IgD-negative memory B cell (primary cell): ENCODE measurements at regions not wholly inside any gene's neighbourhood (a gene's known extent, or its start where the extent isn't known, plus 50 kb on each side); places are given as distances from the start of the nearest gene placed in this dataset.

ENCODE experiments used
- H3K27ac Mint-ChIP-seq, 3 donors: one replicate each; pipeline ENCODE4 v1.8.0; 2020 to 2022; ENCODE audit warnings: mild to moderate bottlenecking in 3 of 3, mixed read lengths in 3 of 3, moderate library complexity in 1 of 3
- H3K27me3 Mint-ChIP-seq: one replicate; pipeline ENCODE4 v1.8.0; 2021; ENCODE audit warnings: mixed read lengths
- H3K36me3 Mint-ChIP-seq: one replicate; pipeline ENCODE4 v1.8.0; 2020; ENCODE audit warnings: mild to moderate bottlenecking, mixed read lengths
- H3K4me1 Mint-ChIP-seq, 3 donors: one replicate each; pipeline ENCODE4 v1.8.0; 2020 to 2022; ENCODE audit warnings: mixed read lengths in 3 of 3, mild to moderate bottlenecking in 1 of 3
- H3K4me3 Mint-ChIP-seq, 4 donors: one replicate each; pipeline ENCODE4 v1.8.0; 2020 to 2022; ENCODE audit warnings: mild to moderate bottlenecking in 4 of 4, mixed read lengths in 4 of 4, moderate library complexity in 3 of 4
- H3K9me3 Mint-ChIP-seq, 3 donors: one replicate each; pipeline ENCODE4 v1.8.0; 2020 to 2021; ENCODE audit warnings: mixed read lengths in 3 of 3, mild to moderate bottlenecking in 1 of 3

- Mint-ChIP-seq H3K27me3 (no peaks in the 10 kb centered on the region), H3K4me1 (peaks cover 11 to 23% (median 16%) of the 10 kb centered on the region in 3 donors), H3K27ac (no peak overlapping the region), H3K9me3 (peaks cover 0 to 6% (median 3%) of the 10 kb centered on the region in 3 donors), H3K36me3 (peaks cover 2% of the 10 kb centered on the region), H3K4me3 (no peak overlapping the region)
These were observed 434.7 kb downstream of the TNS3 start for GRCh38 chr7:47147213-47147631.

GRCh38 chr7:47145982-47146381 lies 435.9 kb downstream of the TNS3 start:
- Mint-ChIP-seq H3K36me3 (peaks cover 2% of the 10 kb centered on the region), H3K27ac (no peak overlapping the region), H3K27me3 (no peaks in the 10 kb centered on the region), H3K4me1 (peaks cover 8 to 23% (median 16%) of the 10 kb centered on the region in 3 donors), H3K4me3 (no peak overlapping the region), H3K9me3 (peaks cover 0 to 5% (median 3%) of the 10 kb centered on the region in 3 donors)

DNA sequence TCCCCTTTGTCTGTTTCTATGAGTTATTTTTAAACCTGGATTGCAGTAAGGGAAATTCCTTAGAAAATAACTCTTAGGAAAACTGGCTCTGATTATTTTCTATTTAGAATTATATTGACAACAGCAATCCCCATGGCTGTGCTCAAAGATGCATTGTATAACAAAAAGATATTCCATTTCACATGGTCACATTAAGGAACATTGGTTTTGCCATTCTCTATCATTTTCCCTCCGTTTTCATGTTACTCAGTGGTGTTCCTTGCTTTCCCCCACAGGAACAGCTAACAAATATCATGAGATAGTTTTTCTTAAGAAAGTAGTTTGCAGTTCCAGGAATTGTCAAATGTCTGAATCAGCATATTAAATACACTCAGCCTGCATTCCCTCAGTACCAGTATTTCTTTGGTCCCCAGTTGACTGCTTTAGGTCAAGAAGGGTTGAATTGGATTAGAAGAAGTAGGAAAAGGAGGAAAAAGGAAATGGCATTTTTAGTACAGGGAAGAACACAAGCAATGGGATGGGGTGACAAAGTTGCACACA lies 436.7 kb downstream of the TNS3 start:
- Mint-ChIP-seq H3K4me1 (peaks cover 5 to 20% (median 15%) of the 10 kb centered on the region in 3 donors), H3K4me3 (no peak overlapping the region), H3K36me3 (peaks cover 2% of the 10 kb centered on the region), H3K27me3 (no peaks in the 10 kb centered on the region), H3K9me3 (peaks cover 0 to 5% (median 3%) of the 10 kb centered on the region in 3 donors), H3K27ac (no peak overlapping the region)

- Mint-ChIP-seq H3K9me3 (peaks cover 0 to 6% (median 3%) of the 10 kb centered on the region in 3 donors), H3K27me3 (peaks cover 7% of the 10 kb centered on the region), H3K36me3 (peaks cover 2% of the 10 kb centered on the region), H3K4me1 (peaks cover 0 to 6% (median 6%) of the 10 kb centered on the region in 3 donors), H3K4me3 (no peak overlapping the region), H3K27ac (no peak overlapping the region)
These were observed 438.6 kb downstream of the TNS3 start for GRCh38 chr7:47143339-47143738.

DNA sequence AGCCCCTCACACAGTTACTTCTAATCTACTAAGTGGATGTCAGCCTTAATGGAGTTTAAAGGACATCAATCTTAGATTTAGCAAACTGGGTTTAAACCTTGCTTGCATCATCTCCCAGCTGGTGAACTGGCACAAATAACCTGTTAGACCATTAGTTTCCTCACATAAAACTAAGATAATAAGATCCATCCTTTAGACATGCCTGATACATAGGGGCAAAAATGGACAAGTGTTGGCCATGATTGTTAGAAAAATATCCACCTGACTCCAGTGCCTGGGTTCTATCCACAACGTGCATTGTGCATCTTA lies 439.1 kb downstream of the TNS3 start:
- Mint-ChIP-seq H3K36me3 (peaks cover 2% of the 10 kb centered on the region), H3K27ac (no peak overlapping the region), H3K27me3 (peaks cover 7% of the 10 kb centered on the region), H3K9me3 (peaks cover 0 to 6% (median 3%) of the 10 kb centered on the region in 3 donors), H3K4me1 (peaks cover 0 to 6% (median 5%) of the 10 kb centered on the region in 3 donors), H3K4me3 (no peak overlapping the region)

- Mint-ChIP-seq H3K4me1 (peaks cover 0 to 6% (median 5%) of the 10 kb centered on the region in 3 donors), H3K9me3 (peaks cover 0 to 6% (median 3%) of the 10 kb centered on the region in 3 donors), H3K27me3 (peaks cover 7% of the 10 kb centered on the region), H3K36me3 (peaks cover 2% of the 10 kb centered on the region), H3K27ac (no peak overlapping the region), H3K4me3 (no peak overlapping the region)
These were observed 439.6 kb downstream of the TNS3 start for GRCh38 chr7:47142169-47142866.

DNA sequence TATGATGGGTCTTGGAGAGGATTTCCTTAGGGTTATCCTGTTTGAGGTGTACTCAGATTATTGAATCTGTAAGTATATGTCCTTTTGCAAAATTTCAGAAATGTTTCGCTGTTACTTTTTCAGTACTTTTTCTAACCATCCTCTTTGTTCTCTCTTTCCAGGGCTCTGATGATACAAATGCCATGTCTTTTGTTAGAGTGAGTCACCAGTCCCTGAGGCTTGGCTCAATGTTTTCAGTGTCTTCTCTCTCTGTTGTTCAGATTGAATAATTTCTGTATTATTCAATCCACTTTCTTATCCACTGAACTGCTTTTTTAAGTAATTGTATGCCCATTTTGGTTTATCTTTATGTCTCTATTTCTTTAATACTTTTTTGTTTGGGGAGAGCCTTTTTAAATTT lies 449.4 kb downstream of the TNS3 start:
- Mint-ChIP-seq H3K4me1 (no peaks in the 10 kb centered on the region), H3K36me3 (no peaks in the 10 kb centered on the region), H3K27ac (no peak overlapping the region), H3K9me3 (peaks cover 0 to 5% (median 0%) of the 10 kb centered on the region in 3 donors), H3K27me3 (no peaks in the 10 kb centered on the region), H3K4me3 (no peak overlapping the region)

GRCh38 chr7:47128700-47129099 lies 453.2 kb downstream of the TNS3 start:
- H3K9me3 Mint-ChIP-seq = peaks cover 0 to 5% (median 0%) of the 10 kb centered on the region in 3 donors
- H3K4me3 Mint-ChIP-seq = no peak overlapping the region
- H3K27me3 Mint-ChIP-seq = no peaks in the 10 kb centered on the region
- no peak overlapping the region for H3K27ac Mint-ChIP-seq
- H3K36me3 Mint-ChIP-seq = no peaks in the 10 kb centered on the region
- no peaks in the 10 kb centered on the region for H3K4me1 Mint-ChIP-seq

DNA sequence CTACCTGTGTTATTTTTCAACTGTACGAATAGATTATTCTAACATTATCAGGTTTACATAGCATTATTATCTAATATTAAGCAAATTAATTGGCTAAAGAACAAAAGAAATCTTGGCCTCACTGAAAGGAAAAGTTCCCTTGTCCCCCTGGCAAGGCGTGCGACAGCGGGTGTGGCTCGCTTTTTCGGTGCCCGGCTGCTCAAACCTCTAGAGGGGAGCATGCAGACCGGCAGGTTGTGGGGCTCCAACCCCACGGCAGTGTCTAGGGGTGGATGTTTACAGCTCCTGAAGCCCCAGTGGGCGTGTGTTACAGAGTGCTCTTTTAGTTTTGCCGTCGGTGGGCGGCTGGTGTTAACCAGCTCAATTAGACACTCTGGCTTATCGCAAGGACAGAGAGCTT lies 456.4 kb downstream of the TNS3 start:
- Mint-ChIP-seq H3K4me3 (no peak overlapping the region), H3K4me1 (no peaks in the 10 kb centered on the region), H3K27ac (no peak overlapping the region), H3K9me3 (peaks cover 0 to 2% (median 0%) of the 10 kb centered on the region in 3 donors), H3K27me3 (no peaks in the 10 kb centered on the region), H3K36me3 (no peaks in the 10 kb centered on the region)

DNA sequence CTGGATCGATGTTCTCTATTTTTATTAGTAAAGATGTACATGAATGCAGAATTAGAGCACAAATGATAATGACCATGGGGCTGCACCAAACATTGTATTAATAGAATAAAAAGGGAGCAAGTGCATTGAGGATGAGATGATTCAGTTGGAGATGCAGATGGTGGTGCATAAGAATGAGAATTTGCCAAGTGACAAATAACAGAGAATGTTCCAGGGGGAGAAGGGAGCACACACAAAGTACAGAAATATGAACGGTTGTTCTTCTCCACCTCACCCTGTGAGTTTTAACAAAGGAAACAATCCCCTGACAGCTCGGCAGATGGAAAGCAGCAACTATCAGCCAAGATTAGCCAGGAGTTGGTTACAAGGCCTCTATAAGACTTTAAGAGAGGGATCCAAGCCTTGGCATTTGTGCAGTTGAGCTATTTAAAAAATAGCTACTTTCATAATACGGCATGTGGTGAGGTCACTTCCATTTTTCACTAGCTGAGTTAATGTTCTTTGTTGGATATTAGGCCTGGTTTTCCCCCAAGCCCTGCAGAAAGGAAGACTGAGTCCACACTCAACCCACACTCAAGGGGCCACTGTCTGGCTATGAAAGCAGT lies 462.5 kb downstream of the TNS3 start:
- Mint-ChIP-seq H3K9me3 (peaks cover 0 to 1% (median 0%) of the 10 kb centered on the region in 3 donors), H3K4me3 (no peak overlapping the region), H3K4me1 (no peaks in the 10 kb centered on the region)

GRCh38 chr7:47104206-47104549 lies 477.7 kb downstream of the TNS3 start:
- Mint-ChIP-seq H3K4me3 (no peak overlapping the region), H3K27ac (no peak overlapping the region), H3K9me3 (peaks cover 0 to 2% (median under 1%) of the 10 kb centered on the region in 3 donors), H3K36me3 (peaks cover 2% of the 10 kb centered on the region), H3K4me1 (peaks cover 0 to 2% (median 0%) of the 10 kb centered on the region in 3 donors), H3K27me3 (no peaks in the 10 kb centered on the region)

More for the DNA sequence above, 462.5 kb downstream of the TNS3 start:
- Mint-ChIP-seq H3K27ac (peak overlapping the region in 1 of 3 donors; percentile 25), H3K27me3 (peaks cover 1% of the 10 kb centered on the region), H3K36me3 (peaks cover under 1% of the 10 kb centered on the region)

DNA sequence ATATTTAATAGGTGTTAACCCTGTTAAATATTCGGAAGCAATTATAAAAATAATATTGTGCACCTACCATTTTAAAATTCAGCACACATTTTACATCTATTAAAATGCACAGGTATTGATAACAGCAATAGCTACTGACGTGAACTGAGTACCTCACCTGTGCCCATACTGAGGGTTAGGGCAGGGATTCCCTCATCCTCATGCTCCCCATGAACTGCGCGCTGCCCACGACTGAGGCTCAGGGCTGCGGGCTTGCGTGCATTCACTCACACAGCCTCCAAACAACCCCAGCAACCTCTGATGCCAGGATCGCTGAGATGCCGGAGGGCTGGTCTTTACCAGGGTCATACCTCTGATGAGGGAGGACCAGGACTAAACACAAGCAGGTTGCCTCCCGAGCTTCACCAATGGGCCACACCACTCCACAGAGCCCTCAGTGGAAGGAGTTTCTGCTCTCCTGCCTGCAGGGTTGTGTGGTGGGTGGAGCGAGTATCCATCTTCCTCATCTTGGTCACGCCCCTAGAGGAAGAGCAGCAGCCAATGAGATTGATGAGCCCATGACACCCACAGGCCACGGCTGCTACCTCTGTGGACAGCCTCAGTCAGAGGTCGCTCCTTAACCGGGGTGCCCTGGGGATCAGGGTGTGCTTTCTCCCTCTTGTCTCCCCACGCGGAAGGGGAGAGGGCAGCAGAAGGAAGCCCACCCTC lies 478.3 kb downstream of the TNS3 start:
- Mint-ChIP-seq H3K4me1 (peaks cover 0 to 2% (median 0%) of the 10 kb centered on the region in 3 donors), H3K9me3 (peaks cover 0 to 2% (median 0%) of the 10 kb centered on the region in 3 donors), H3K36me3 (no peaks in the 10 kb centered on the region), H3K4me3 (no peak overlapping the region), H3K27me3 (no peaks in the 10 kb centered on the region), H3K27ac (no peak overlapping the region)

GRCh38 chr7:47102331-47102841 lies 479.5 kb downstream of the TNS3 start:
- Mint-ChIP-seq H3K36me3 (no peaks in the 10 kb centered on the region), H3K4me1 (peaks cover 0 to 2% (median 0%) of the 10 kb centered on the region in 3 donors), H3K9me3 (peaks cover 0 to 2% (median 0%) of the 10 kb centered on the region in 3 donors), H3K27ac (peak overlapping the region in 1 of 3 donors; percentile 80), H3K4me3 (no peak overlapping the region), H3K27me3 (no peaks in the 10 kb centered on the region)

DNA sequence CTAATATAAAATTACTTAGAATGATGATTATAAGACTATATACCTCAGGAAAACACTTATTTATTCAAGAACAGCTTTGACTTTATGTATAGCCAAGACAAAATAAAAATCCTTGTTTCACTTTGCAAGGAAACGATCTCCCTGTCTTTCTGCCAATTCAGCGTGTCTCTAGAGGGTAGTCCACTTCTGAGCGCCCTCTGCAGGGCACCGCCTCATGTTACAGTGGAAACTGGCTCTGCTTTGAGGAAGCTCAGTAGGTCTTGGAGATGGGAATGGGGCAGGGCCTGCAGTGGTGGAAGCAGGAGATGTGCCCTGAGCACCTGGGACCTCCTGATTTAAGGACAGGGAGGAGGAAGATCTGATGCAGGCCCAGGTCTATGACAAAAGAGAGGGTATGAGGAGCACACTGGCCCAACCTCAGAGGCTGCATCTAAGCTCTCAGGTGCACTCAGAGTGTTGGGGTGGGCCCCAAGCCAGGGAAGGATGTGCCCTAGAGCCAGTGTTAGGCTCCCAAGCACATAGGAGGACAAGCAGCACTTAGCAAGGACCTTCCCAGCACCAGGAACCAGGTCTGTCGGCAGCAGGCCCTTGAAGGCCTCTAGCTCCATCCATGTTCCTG lies 481.0 kb downstream of the TNS3 start:
- peaks cover 0 to 2% (median 0%) of the 10 kb centered on the region in 3 donors for H3K9me3 Mint-ChIP-seq
- no peak overlapping the region for H3K4me3 Mint-ChIP-seq
- H3K4me1 Mint-ChIP-seq = peaks cover 0 to 2% (median 0%) of the 10 kb centered on the region in 3 donors

More for the DNA sequence above, 481.0 kb downstream of the TNS3 start:
- Mint-ChIP-seq H3K36me3 (no peaks in the 10 kb centered on the region), H3K27me3 (no peaks in the 10 kb centered on the region), H3K27ac (no peak overlapping the region)
